A172 (cell line): ENCODE measurements at regions not wholly inside any gene's neighbourhood (a gene's known extent, or its start where the extent isn't known, plus 50 kb on each side); places are given as distances from the start of the nearest gene placed in this dataset.
A peak's percentile ranks its signal among the peaks of the same experiment; 100 is the strongest.
"Not testable (repeated sequence)": the region's sequence is repeated elsewhere in the genome, so short reads cannot be mapped to it uniquely, and the experiment has no call there.

Source experiments
- DNase-seq: peaks from one replicate; pipeline ENCODE4 v3.0.0-alpha.2; 2015; ENCODE audit warnings: low spot score

GRCh38 chr12:47488888-47489287 lies 216.9 kb downstream of the RPAP3 start:
- DNase-seq: no peak

GRCh38 chr12:47481041-47481440 lies 224.8 kb downstream of the RPAP3 start:
- no peak for DNase-seq

- no peak for DNase-seq
Measured at GRCh38 chr12:47478426-47478825, 227.4 kb downstream of the RPAP3 start.

GRCh38 chr12:47473091-47473490 lies 232.7 kb downstream of the RPAP3 start:
- DNase-seq: no peak

GRCh38 chr12:47470349-47470748 lies 235.5 kb downstream of the RPAP3 start:
- not testable (repeated sequence) for DNase-seq

- not testable (repeated sequence) for DNase-seq
Measured at GRCh38 chr12:47463918-47464317, 241.9 kb downstream of the RPAP3 start.

- peak; percentile 3 for DNase-seq
Measured at GRCh38 chr12:47458279-47458678, 247.6 kb downstream of the RPAP3 start.

GRCh38 chr12:47449797-47450196 lies 256.0 kb downstream of the RPAP3 start:
- no peak for DNase-seq

- no peak for DNase-seq
Measured at GRCh38 chr12:47442310-47442709, 263.5 kb downstream of the RPAP3 start.

- no peak for DNase-seq
Measured at GRCh38 chr12:47441490-47441889, 264.3 kb downstream of the RPAP3 start.

GRCh38 chr12:47438175-47438574 lies 267.7 kb downstream of the RPAP3 start:
- no peak for DNase-seq

- no peak for DNase-seq
Measured at GRCh38 chr12:47437570-47437969, 268.3 kb downstream of the RPAP3 start.

GRCh38 chr12:47433876-47434275 lies 272.0 kb downstream of the RPAP3 start:
- DNase-seq: no peak

- DNase-seq: not testable (repeated sequence)
Measured at GRCh38 chr12:47426678-47427309, 279.0 kb downstream of the RPAP3 start.

- DNase-seq: no peak
Measured at GRCh38 chr12:47422611-47423010, 283.2 kb downstream of the RPAP3 start.

GRCh38 chr12:47419497-47419896 lies 286.3 kb downstream of the RPAP3 start:
- no peak for DNase-seq

GRCh38 chr12:47417955-47418354 lies 287.9 kb downstream of the RPAP3 start:
- no peak for DNase-seq

- no peak for DNase-seq
Measured at GRCh38 chr12:47417121-47417520, 288.7 kb downstream of the RPAP3 start.

- no peak for DNase-seq
Measured at GRCh38 chr12:47415054-47415453, 290.8 kb downstream of the RPAP3 start.

GRCh38 chr12:47414511-47414910 lies 291.3 kb downstream of the RPAP3 start:
- no peak for DNase-seq

GRCh38 chr12:47413806-47414205 lies 292.0 kb downstream of the RPAP3 start:
- DNase-seq: no peak

GRCh38 chr12:47412601-47413236 lies 293.1 kb downstream of the RPAP3 start:
- no peak for DNase-seq

- no peak for DNase-seq
Measured at GRCh38 chr12:47411966-47412365, 293.9 kb downstream of the RPAP3 start.

- DNase-seq: no peak
Measured at GRCh38 chr12:47410862-47411261, 295.0 kb downstream of the RPAP3 start.
